GM19324 (cell line): ENCODE measurements at regions not wholly inside any gene's neighbourhood (a gene's known extent, or its start where the extent isn't known, plus 50 kb on each side); places are given as distances from the start of the nearest gene placed in this dataset.

ENCODE experiments used
- ATAC-seq: cut with Tn5 transposase; IDR thresholded peaks from one replicate; pipeline ENCODE4 v1.9.1; 2021; ENCODE audit warnings: mild to moderate bottlenecking, moderate library complexity; ENCODE audit not compliant: unreplicated experiment, low FRiP score

DNA sequence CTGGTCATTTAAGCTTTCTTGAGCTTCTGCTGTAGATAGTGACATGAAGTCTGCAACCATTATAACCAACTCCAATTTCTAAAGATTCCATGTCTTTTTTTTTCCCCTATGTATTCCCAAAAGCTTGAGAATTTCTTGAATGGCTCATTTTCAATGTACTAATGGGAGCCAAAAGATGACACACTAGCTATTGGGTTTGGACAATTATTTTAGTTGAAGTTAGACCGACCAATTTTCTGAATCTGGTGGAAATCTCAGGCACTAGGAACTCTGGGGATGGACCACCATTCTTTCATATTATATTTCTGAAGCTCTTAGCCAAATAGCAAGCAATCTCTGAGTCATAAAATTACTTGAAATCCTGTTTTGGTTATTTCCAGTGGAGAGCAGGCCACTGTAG lies 617.4 kb upstream of the ADAMTS5 start:
- ATAC-seq, result no peak

DNA sequence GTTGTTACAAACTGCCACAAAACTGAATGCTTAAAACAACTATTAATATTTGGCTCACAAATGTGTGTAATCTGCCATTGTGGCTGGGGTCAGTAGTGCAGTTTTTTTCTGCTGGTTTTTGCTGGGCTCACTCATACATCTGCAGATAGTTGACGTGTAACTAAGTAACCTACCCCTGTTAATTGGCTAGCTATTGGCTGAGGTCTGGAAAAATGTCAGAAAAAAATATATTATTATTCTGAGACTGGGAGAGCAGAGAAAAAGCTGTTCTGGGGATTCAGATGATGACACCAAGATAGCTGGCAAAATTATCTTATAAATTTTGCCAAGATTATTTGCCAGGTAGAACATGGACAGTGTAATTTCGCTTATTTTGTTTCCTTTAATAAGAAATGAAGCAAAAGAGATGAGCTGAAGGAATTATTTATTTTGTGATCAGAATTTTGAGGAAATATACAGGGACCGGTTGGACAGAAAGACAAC lies 616.1 kb upstream of the ADAMTS5 start:
- no peak for ATAC-seq

DNA sequence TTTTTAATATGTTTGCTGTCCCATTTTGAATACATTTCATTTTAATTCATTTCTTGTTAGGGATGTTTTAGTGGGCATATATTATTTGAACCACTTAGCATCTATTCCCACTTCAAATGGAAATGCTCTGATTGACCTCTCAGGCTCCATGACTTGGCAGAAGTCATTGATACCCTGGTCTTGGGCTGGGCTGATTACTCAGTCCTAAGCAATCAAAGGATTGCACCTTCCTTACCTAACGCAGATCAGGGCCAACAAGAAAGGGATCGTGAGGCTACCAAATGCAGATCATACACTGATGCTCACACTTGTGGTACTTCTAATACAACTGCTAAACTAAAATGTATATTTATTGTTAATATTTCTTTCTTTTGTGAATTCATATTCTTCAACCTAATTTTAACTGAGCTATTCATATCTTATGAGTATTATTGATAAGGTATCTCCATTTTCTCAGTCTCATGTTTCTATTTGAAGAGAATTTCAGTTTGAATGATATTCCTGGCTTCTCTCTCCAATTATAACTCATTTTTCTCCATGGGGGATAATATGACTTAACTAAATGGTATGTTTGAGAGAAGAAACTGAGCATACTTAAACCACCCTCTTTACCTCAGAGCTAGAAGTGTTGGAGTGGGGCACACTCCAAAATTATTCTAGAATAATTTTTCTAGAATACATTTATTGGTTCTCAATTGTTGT lies 615.5 kb upstream of the ADAMTS5 start:
- ATAC-seq, result no peak

- ATAC-seq, result no peak
Observed at GRCh38 chr21:27581168-27581567, 614.3 kb upstream of the ADAMTS5 start.

- no peak for ATAC-seq
Observed at GRCh38 chr21:27580276-27580675, 613.4 kb upstream of the ADAMTS5 start.

DNA sequence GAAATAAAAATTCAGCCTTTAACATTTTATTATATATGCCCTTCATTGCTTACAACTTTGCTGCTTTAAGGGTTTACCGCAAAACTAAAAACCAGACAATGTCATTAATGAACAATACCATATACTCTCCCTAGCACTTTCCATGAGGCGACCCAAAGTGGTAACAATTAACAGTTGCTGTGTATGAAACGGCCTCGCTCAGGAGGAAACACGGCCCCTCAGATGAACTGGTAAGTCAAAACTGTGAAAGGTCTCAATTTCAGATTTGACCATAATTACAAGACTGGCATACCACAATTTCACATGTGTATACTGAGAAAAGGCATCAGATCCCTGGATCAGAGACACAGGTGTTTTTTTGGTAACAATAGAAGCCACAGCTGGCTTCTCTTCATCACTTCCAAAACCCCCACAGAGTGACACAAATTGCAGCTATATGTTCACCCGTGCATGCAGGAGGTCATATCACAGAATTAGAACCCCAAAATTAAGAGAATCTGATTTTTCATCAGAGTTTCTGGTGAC lies 611.9 kb upstream of the ADAMTS5 start:
- no peak for ATAC-seq

DNA sequence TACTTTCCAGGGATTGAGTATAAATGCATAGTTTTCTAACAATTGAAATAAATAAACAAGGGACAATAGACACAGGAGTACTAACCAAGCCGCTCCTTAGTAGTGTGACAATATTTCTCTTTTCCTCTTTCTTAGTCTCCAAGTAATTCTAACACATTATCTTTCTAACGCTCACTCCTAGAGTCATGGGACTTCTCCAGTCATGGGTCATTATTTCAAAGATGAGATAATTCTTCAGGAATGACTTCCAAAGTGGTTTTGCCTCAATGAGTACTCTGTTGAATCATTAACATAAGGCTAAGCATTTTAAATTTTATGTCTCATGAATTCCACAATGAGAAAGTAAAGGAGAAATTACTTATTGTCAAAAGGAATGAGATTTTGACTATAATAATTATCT lies 605.8 kb upstream of the ADAMTS5 start:
- ATAC-seq, result no peak

DNA sequence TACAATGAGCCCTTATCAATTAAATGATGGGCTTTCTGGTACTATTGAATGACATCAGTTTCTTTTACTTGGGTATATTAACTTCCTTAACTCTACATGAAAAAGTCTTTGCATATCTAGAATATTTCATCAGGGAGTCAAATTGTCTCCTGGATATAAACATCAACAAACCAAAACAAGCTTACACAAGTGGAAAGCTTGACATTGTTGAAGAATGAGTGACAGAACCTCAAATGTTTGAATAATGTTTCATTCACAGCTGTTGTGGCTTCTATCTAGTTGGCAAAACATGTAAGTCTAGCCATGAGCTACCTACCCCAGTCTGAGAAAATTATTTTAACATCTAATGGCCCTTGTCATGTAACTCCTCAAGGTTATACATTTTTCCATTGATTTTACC lies 604.8 kb upstream of the ADAMTS5 start:
- ATAC-seq, result no peak

GRCh38 chr21:27570306-27570868 lies 603.5 kb upstream of the ADAMTS5 start:
- no peak for ATAC-seq

- no peak for ATAC-seq
Observed at GRCh38 chr21:27569831-27570230, 602.9 kb upstream of the ADAMTS5 start.

GRCh38 chr21:27569091-27569490 lies 602.2 kb upstream of the ADAMTS5 start:
- no peak for ATAC-seq

DNA sequence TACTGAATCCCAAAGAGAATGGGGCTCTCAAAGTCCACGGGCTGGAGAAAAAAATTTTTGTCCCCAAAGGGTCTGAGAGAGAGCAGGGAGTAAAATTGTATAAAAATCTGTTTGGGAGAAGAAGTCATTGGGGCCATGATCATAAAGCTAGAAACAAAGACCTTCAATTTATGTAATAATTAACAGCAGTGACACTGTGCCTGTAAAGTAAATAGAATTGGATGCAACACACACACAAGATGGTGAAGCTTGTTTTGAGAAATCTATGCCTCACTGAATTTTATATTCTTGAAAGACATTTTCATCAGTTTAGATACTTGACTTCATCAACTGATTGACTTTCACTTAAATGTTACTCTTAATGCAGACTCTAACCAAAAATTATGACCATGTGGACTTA lies 600.5 kb upstream of the ADAMTS5 start:
- ATAC-seq, result no peak

- no peak for ATAC-seq
Observed at GRCh38 chr21:27566521-27566920, 599.6 kb upstream of the ADAMTS5 start.

DNA sequence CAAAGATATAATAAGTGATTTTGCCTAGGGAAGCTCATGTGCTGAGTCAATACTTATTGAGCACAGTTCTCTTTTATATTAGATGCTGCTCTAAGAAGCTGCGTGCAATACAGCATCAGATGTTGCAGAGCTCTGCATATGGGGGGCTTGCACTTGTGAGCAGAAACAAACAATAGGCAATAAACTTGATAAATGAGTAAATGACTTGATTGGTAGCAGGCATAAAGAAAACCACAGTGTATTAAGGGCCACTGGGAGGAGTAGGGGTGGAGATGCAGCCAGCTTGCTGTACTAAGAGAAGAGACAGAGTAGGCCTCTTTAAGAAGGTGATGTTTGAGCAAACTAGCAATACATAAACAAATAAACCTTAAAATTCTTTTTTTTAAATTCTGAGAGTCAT lies 598.5 kb upstream of the ADAMTS5 start:
- ATAC-seq, result no peak

GRCh38 chr21:27564684-27565301 lies 597.9 kb upstream of the ADAMTS5 start:
- no peak for ATAC-seq

- ATAC-seq, result no peak
Observed at GRCh38 chr21:27562303-27562702, 595.4 kb upstream of the ADAMTS5 start.

DNA sequence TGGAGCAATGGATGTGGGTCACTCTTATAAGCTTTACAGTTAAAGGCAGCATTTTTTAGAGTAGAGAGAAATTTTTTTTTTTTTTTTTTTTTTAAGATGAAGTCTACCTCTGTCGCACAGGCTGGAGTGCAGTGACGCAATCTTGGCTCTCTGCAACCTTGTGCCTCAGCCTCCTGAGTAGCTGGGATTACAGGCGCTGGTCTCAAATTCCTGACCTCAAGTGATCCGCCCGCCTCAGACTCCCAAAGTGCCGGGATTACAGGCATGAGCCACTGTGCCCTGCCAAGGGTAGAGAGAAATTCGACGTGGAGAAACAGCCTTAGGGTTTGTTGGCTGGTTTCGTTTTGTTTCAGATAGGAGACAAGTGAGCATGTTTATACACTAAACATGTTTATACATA lies 594.2 kb upstream of the ADAMTS5 start:
- no peak for ATAC-seq

GRCh38 chr21:27557356-27557755 lies 590.5 kb upstream of the ADAMTS5 start:
- no peak for ATAC-seq

- no peak for ATAC-seq
Observed at GRCh38 chr21:27555996-27556395, 589.1 kb upstream of the ADAMTS5 start.

- ATAC-seq, result no peak
Observed at GRCh38 chr21:27550287-27550686, 583.4 kb upstream of the ADAMTS5 start.

GRCh38 chr21:27548486-27548885 lies 581.6 kb upstream of the ADAMTS5 start:
- no peak for ATAC-seq
